K562 (cell line): ENCODE measurements at regions not wholly inside any gene's neighbourhood (a gene's known extent, or its start where the extent isn't known, plus 50 kb on each side); places are given as distances from the start of the nearest gene placed in this dataset.

Source experiments
- ATAC-seq: fragments of 200-7000 bp; cut with Tn5 transposase; 3 replicates; pipeline ENCODE4 v1.9.1; 2020; ENCODE audit warnings: moderate library complexity
- BruUV-seq: library from RNA; stranded (reverse); fragments of 400-500 nt; replicated peaks from 2 replicates; lab custom pipeline; 2021; lab: Mats Ljungman, UMichigan
- CTCF ChIA-PET: fragments of 300-600 bp; formaldehyde crosslinking; extraction: SDS; loops from one replicate; lab custom pipeline; 2021; ENCODE audit warnings: low intra/inter-chr PET ratio; lab: Yijun Ruan, JAX
- POLR2A ChIA-PET: fragments of 300-600, 350-650 bp; sonication (Branson Sonifier 250); formaldehyde crosslinking; extraction: SDS; loops from one replicate; lab custom pipeline; 2021; ENCODE audit warnings: antibody characterized with exemption, inconsistent platforms; lab: Yijun Ruan, JAX
- DNase-seq, 4 experiments: peaks; one replicate each; pipeline versions ENCODE4 v3.0.0 to v3.0.0-alpha.2; 2011 to 2018; ENCODE audit warnings: low spot score in 3 of 4, mixed read lengths in 3 of 4; ENCODE audit errors: extremely low read depth in 1 of 4
- FAIRE-seq: peaks from 2 replicates; lab custom pipeline; 2011; peaks lifted over from hg19 to GRCh38; lab: Jason Lieb, UNC
- H2AFZ ChIP-seq: 2 replicates; pipeline ENCODE4 v1.6.0; 2011; ENCODE audit warnings: low read depth, low read length, control low read depth, inconsistent platforms
- H3K27ac ChIP-seq: fragments of 200-600 bp; 3 replicates; pipeline ENCODE4 v1.8.0; 2011; ENCODE audit warnings: low read depth, mild to moderate bottlenecking, control low read depth, inconsistent platforms, low read length, moderate library complexity, mixed read lengths; ENCODE audit errors: extremely low read depth
- H3K27me3 ChIP-seq, 2 experiments: fragments of 300-600 bp in 1 of 2; 2 replicates in 1 of 2; 3 replicates in 1 of 2; pipeline versions ENCODE4 v1.6.0 to v1.8.0; 2011; ENCODE audit warnings: inconsistent platforms in 2 of 2, low read length in 2 of 2, mild to moderate bottlenecking in 1 of 2, mixed read lengths in 1 of 2, moderate library complexity in 1 of 2; ENCODE audit not compliant: control insufficient read depth in 2 of 2, insufficient read depth in 2 of 2
- H3K36me3 ChIP-seq: fragments of 300-600 bp; 3 replicates; pipeline ENCODE4 v1.8.0; 2011; ENCODE audit warnings: mild to moderate bottlenecking, low read length, inconsistent platforms; ENCODE audit not compliant: control insufficient read depth, insufficient read depth
- H3K4me1 ChIP-seq, 2 experiments: fragments of 200-600 bp in 1 of 2; replicated peaks in 1 of 2; 2 replicates in 1 of 2; 3 replicates in 1 of 2; pipeline versions ENCODE4 v1.5.1 to v1.8.0; 2011; ENCODE audit warnings: inconsistent platforms in 2 of 2, low read length in 2 of 2, mild to moderate bottlenecking in 1 of 2, mixed read lengths in 1 of 2, moderate library complexity in 1 of 2; ENCODE audit not compliant: control insufficient read depth in 2 of 2, insufficient read depth in 2 of 2
- H3K4me2 ChIP-seq: 2 replicates; pipeline ENCODE4 v1.6.1; 2011; ENCODE audit warnings: low read length, control low read depth, inconsistent platforms, mixed read lengths; ENCODE audit not compliant: insufficient read depth
- H3K4me3 ChIP-seq: fragments of 200-600 bp; sonication (generic), shearing (Covaris generic); 2 replicates; pipeline ENCODE4 v1.5.1; 2016; ENCODE audit warnings: control low read depth, inconsistent platforms
- H3K79me2 ChIP-seq: fragments of 200-600 bp; 3 replicates; pipeline ENCODE4 v1.8.0; 2011; ENCODE audit warnings: low read length, inconsistent platforms; ENCODE audit not compliant: control insufficient read depth, insufficient read depth
- H3K9ac ChIP-seq, 2 experiments: 2 replicates each; pipeline versions ENCODE4 v1.6.0 to v1.6.1; 2011; ENCODE audit warnings: low read depth in 2 of 2, low read length in 2 of 2, control low read depth in 1 of 2, inconsistent platforms in 1 of 2, mild to moderate bottlenecking in 1 of 2, mixed read lengths in 1 of 2; ENCODE audit not compliant: insufficient read depth in 1 of 2
- H3K9me1 ChIP-seq: one replicate; pipeline ENCODE4 v1.6.0; 2011; ENCODE audit warnings: inconsistent platforms, mild to moderate bottlenecking, low read length, moderate library complexity; ENCODE audit not compliant: control insufficient read depth, insufficient read depth
- H3K9me3 ChIP-seq: replicated peaks from 2 replicates; pipeline ENCODE4 v1.5.1; 2011; ENCODE audit warnings: low read depth, low read length, inconsistent platforms; ENCODE audit not compliant: control insufficient read depth, insufficient read depth
- H4K20me1 ChIP-seq: replicated peaks from 2 replicates; pipeline ENCODE4 v1.6.1; 2011; ENCODE audit warnings: low read length, inconsistent platforms, mixed read lengths; ENCODE audit not compliant: control insufficient read depth, insufficient read depth
- BACH1 ChIP-seq: fragments of 200-800 bp; sonication (Bioruptor generic); IDR thresholded peaks from 2 replicates; pipeline ENCODE4 v1.6.1; 2016; ENCODE audit warnings: missing genetic modification characterization, missing compliant biosample characterization
- BHLHE40 ChIP-seq: IDR thresholded peaks from 2 replicates; pipeline ENCODE4 v1.6.1; 2011; ENCODE audit warnings: low read length, improper control_type of control experiment
- CLOCK ChIP-seq: fragments of 250-450 bp; sonication (Bioruptor Pico); IDR thresholded peaks from 2 replicates; pipeline ENCODE4 v1.4.0; 2020; ENCODE audit warnings: mild to moderate bottlenecking, moderate library complexity, borderline replicate concordance
- DACH1 ChIP-seq: fragments of 450-650 bp; IDR thresholded peaks from 2 replicates; pipeline ENCODE4 v1.6.1; 2018; ENCODE audit not compliant: partially characterized antibody
- SMARCA4 ChIP-seq: fragments of 450-650 bp; IDR thresholded peaks from 2 replicates; pipeline ENCODE4 v1.6.1; 2016
- TCF7L2 ChIP-seq: fragments of 150-350 bp; IDR thresholded peaks from 2 replicates; pipeline ENCODE4 v1.6.1; 2016; ENCODE audit warnings: low read depth, mild to moderate bottlenecking, low read length, moderate library complexity
- ZNF318 ChIP-seq, 2 experiments: fragments of 450-650 bp; IDR thresholded peaks; 2 replicates each; pipeline ENCODE4 v1.6.1; 2016; ENCODE audit warnings: mild to moderate bottlenecking in 2 of 2, borderline replicate concordance in 1 of 2, low read depth in 1 of 2, moderate library complexity in 1 of 2
- ZNF408 ChIP-seq: fragments of 250-450 bp; sonication (Bioruptor Pico); IDR thresholded peaks from 2 replicates; pipeline ENCODE4 v1.4.0; 2020; ENCODE audit warnings: low read depth, mild to moderate bottlenecking, moderate library complexity
- in situ Hi-C: fragments of 300-500 bp; cut with MboI; formaldehyde crosslinking; loops from 4 replicates; pipeline ENCODE4 v1.15.0; 2018; ENCODE audit warnings: inconsistent platforms, mixed read lengths
- intact Hi-C: fragments of 100-400 bp; cut with micrococcal nuclease; formaldehyde crosslinking; loops from 2 replicates; pipeline ENCODE4 v1.14.2; 2022

GRCh38 chr11:29913352-29913751, 103.5 kb downstream of the KCNA4 start (continued):
- TF ChIP-seq CLOCK (CRISPR knock-in tag) (no peak), BHLHE40 (no peak), TCF7L2 (no peak)

- H3K27me3 ChIP-seq = no peaks in the 10 kb centered on the region
- H3K27ac ChIP-seq = no peak overlapping the region
- H3K4me2 ChIP-seq = no peak overlapping the region
These were observed 116.4 kb downstream of the KCNA4 start for GRCh38 chr11:29900382-29900781.

More at GRCh38 chr11:29900382-29900781, 116.4 kb downstream of the KCNA4 start:
- Histone ChIP-seq H3K9me1 (no peaks in the 10 kb centered on the region), H3K9ac (no peak overlapping the region), H4K20me1 (no peaks in the 10 kb centered on the region), H3K36me3 (no peaks in the 10 kb centered on the region), H3K9me3 (no peaks in the 10 kb centered on the region), H3K79me2 (no peaks in the 10 kb centered on the region), H3K4me1 (no peaks in the 10 kb centered on the region), H2AFZ (no peak overlapping the region), H3K4me3 (no peak overlapping the region)
- ChIA-PET CTCF (no interaction called here), POLR2A (no interaction called here)
- no peak for ATAC-seq
- in situ Hi-C loops = no loop called here
- intact Hi-C loops = no loop called here
- no peak for FAIRE-seq
- no peak for DNase-seq
- BruUV-seq = no TSS peak
- TF ChIP-seq ZNF318 (IDR thresholded peaks at IDR 0.05; ENCODE audit: borderline replicate concordance in 1 of 2, low read depth in 1 of 2) (no peak), DACH1 (no peak), ZNF408 (no peak), SMARCA4 (no peak), BACH1 (tag) (no peak)
